Osteocyte (in vitro differentiated cells): ENCODE measurements at regions not wholly inside any gene's neighbourhood (a gene's known extent, or its start where the extent isn't known, plus 50 kb on each side); places are given as distances from the start of the nearest gene placed in this dataset.
"Not testable (repeated sequence)": the region's sequence is repeated elsewhere in the genome, so short reads cannot be mapped to it uniquely, and the experiment has no call there.

Source experiments
- DNase-seq: peaks from one replicate; pipeline ENCODE4 v3.0.0; 2021; ENCODE audit warnings: mixed read lengths; ENCODE audit not compliant: unreplicated experiment; ENCODE audit errors: extremely low spot score
- H3K27ac Mint-ChIP-seq: one replicate; pipeline ENCODE4 v1.8.0; 2021; ENCODE audit warnings: mild to moderate bottlenecking, mixed read lengths; ENCODE audit not compliant: unreplicated experiment
- H3K27me3 Mint-ChIP-seq: one replicate; pipeline ENCODE4 v1.8.0; 2021; ENCODE audit warnings: mixed read lengths; ENCODE audit not compliant: unreplicated experiment
- H3K36me3 Mint-ChIP-seq: one replicate; pipeline ENCODE4 v1.8.0; 2021; ENCODE audit warnings: mixed read lengths; ENCODE audit not compliant: unreplicated experiment
- H3K4me1 Mint-ChIP-seq: one replicate; pipeline ENCODE4 v1.8.0; 2021; ENCODE audit warnings: mixed read lengths; ENCODE audit not compliant: unreplicated experiment
- H3K4me3 Mint-ChIP-seq: one replicate; pipeline ENCODE4 v1.8.0; 2021; ENCODE audit warnings: mild to moderate bottlenecking, moderate library complexity, mixed read lengths; ENCODE audit not compliant: unreplicated experiment
- H3K9me3 Mint-ChIP-seq: one replicate; pipeline ENCODE4 v1.8.0; 2021; ENCODE audit warnings: mixed read lengths; ENCODE audit not compliant: unreplicated experiment
- TF ChIP-seq, protein P1 (sequence below): fragments of 200-600 bp; sonication (generic); IDR thresholded peaks from 2 replicates; pipeline ENCODE4 v1.5.0; 2021; ENCODE audit warnings: antibody characterized with exemption, mild to moderate bottlenecking, moderate library complexity

DNA sequence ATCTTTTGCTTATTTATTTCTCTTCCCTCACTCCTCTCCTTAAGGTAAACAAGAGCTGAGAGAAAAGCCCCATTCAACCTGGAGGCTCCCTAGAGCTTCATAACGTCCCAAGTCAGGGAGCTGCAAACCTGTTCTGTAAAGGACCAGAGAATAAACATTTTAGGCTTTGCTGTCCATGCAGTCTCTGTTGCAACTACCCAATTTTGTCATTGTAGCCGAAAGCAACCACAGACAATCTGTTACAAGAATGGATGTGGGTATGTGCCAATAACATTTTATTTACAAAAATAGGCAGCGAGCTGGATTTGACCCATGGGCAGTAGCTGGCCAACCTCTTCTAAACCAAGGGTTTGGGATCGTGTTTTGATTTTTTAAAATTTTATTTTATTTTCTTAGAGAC, 71.3 kb upstream of the TBL1X start:
- H3K9me3 Mint-ChIP-seq: peaks cover 6% of the 10 kb centered on the region
- no peak for DNase-seq
- H3K27ac Mint-ChIP-seq: no peak overlapping the region
- no peaks in the 10 kb centered on the region for H3K36me3 Mint-ChIP-seq
- H3K4me3 Mint-ChIP-seq: no peak overlapping the region
- no peaks in the 10 kb centered on the region for H3K27me3 Mint-ChIP-seq
- peaks cover 12% of the 10 kb centered on the region for H3K4me1 Mint-ChIP-seq
- TF ChIP-seq, protein P1, sequence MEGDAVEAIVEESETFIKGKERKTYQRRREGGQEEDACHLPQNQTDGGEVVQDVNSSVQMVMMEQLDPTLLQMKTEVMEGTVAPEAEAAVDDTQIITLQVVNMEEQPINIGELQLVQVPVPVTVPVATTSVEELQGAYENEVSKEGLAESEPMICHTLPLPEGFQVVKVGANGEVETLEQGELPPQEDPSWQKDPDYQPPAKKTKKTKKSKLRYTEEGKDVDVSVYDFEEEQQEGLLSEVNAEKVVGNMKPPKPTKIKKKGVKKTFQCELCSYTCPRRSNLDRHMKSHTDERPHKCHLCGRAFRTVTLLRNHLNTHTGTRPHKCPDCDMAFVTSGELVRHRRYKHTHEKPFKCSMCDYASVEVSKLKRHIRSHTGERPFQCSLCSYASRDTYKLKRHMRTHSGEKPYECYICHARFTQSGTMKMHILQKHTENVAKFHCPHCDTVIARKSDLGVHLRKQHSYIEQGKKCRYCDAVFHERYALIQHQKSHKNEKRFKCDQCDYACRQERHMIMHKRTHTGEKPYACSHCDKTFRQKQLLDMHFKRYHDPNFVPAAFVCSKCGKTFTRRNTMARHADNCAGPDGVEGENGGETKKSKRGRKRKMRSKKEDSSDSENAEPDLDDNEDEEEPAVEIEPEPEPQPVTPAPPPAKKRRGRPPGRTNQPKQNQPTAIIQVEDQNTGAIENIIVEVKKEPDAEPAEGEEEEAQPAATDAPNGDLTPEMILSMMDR: no peak

GRCh38 chrX:9394212-9394611, 70.6 kb upstream of the TBL1X start:
- TF ChIP-seq, protein P1: no peak
- Mint-ChIP-seq H3K4me3 (no peak overlapping the region), H3K36me3 (no peaks in the 10 kb centered on the region), H3K4me1 (peaks cover 12% of the 10 kb centered on the region), H3K27me3 (no peaks in the 10 kb centered on the region), H3K9me3 (peaks cover 6% of the 10 kb centered on the region), H3K27ac (no peak overlapping the region)
- no peak for DNase-seq

DNA sequence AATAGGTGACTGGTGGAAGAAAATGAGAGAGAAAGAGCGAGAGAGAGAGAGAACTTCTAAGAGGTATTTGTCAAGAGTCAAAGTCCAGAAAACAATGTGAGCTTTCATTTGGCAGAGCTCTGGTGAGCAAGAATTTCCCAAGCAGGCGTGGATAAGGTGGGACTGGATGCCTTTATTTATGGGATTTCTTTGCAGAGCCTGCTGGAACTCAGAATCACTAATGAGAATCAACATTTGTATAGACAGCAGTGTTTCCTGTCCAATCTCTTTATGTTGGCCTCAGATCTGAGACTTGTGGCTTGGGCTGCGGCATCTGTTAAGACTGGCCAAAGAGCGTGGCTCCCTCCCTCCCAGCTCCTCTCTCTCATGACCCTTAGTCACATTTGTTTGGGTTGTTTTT, 67.9 kb upstream of the TBL1X start:
- H3K4me1 Mint-ChIP-seq: peaks cover 12% of the 10 kb centered on the region
- no peak for DNase-seq
- H3K4me3 Mint-ChIP-seq: no peak overlapping the region
- no peaks in the 10 kb centered on the region for H3K9me3 Mint-ChIP-seq
- TF ChIP-seq, protein P1: no peak
- no peaks in the 10 kb centered on the region for H3K36me3 Mint-ChIP-seq
- H3K27me3 Mint-ChIP-seq: no peaks in the 10 kb centered on the region
- no peak overlapping the region for H3K27ac Mint-ChIP-seq

GRCh38 chrX:9401051-9401450, 63.8 kb upstream of the TBL1X start:
- no peak overlapping the region for H3K4me3 Mint-ChIP-seq
- no peaks in the 10 kb centered on the region for H3K9me3 Mint-ChIP-seq
- H3K36me3 Mint-ChIP-seq: no peaks in the 10 kb centered on the region
- no peaks in the 10 kb centered on the region for H3K27me3 Mint-ChIP-seq
- DNase-seq: no peak
- TF ChIP-seq, protein P1: no peak
- H3K4me1 Mint-ChIP-seq: peaks cover 9% of the 10 kb centered on the region
- no peak overlapping the region for H3K27ac Mint-ChIP-seq

DNA sequence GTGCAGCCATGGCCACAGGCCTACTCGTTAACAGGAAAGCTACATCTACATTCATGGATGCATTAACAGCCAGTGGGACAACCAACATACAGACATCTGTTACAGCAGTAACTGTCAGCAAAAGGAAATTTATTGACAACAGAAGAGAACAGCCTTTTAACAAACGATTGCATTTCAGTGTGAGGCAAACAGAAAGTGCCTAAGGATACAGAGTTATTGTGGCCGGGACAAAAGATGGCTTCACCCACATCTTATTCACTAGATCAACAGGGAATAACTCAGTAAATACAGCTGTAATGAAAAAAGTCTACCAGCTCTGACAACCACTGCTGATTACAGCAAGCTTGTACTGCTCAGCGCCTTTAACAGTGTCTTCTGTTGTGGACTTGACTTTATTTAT, 61.5 kb upstream of the TBL1X start:
- peaks cover 4% of the 10 kb centered on the region for H3K9me3 Mint-ChIP-seq

DNA sequence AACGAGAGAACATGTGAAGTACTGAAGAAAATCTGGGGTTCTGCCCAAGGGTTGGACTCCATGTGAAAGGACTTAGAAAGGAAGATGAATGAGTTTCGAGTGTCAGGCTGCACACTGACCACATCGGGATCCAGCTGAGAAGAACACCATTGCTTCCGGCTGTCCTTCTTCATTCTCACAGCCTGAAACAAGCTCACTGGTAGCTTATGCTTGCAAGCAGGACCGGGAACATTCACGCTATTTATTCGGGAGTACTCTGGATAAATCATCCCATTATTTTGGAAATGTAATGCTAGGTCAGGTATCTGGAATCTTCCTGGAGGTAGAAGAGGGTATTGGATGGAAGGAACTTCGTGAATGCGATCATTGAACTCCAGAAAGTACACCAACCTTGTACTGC, 59.2 kb upstream of the TBL1X start:
- not testable (repeated sequence) for H3K27ac Mint-ChIP-seq, H3K27me3 Mint-ChIP-seq, H3K4me3 Mint-ChIP-seq, H3K36me3 Mint-ChIP-seq, H3K4me1 Mint-ChIP-seq
- peaks cover 12% of the 10 kb centered on the region for H3K9me3 Mint-ChIP-seq
- DNase-seq: peak; percentile 94

More for the DNA sequence above, 61.5 kb upstream of the TBL1X start:
- H3K27me3 Mint-ChIP-seq: no peaks in the 10 kb centered on the region
- H3K4me1 Mint-ChIP-seq: no peaks in the 10 kb centered on the region
- no peaks in the 10 kb centered on the region for H3K36me3 Mint-ChIP-seq
- H3K4me3 Mint-ChIP-seq: no peak overlapping the region
- H3K27ac Mint-ChIP-seq: no peak overlapping the region
- TF ChIP-seq, protein P1: no peak
- DNase-seq: no peak

GRCh38 chrX:9410889-9411288, 54.0 kb upstream of the TBL1X start:
- peak; percentile 89 for DNase-seq
- not testable (repeated sequence) for H3K36me3 Mint-ChIP-seq, H3K27ac Mint-ChIP-seq, H3K27me3 Mint-ChIP-seq, H3K4me3 Mint-ChIP-seq, H3K4me1 Mint-ChIP-seq
- peaks cover 18% of the 10 kb centered on the region for H3K9me3 Mint-ChIP-seq

GRCh38 chrX:9411682-9412081, 53.2 kb upstream of the TBL1X start:
- DNase-seq: peak; percentile 89
- H3K27ac Mint-ChIP-seq, H3K27me3 Mint-ChIP-seq, H3K4me3 Mint-ChIP-seq, H3K4me1 Mint-ChIP-seq, H3K36me3 Mint-ChIP-seq: not testable (repeated sequence)
- H3K9me3 Mint-ChIP-seq: peaks cover 18% of the 10 kb centered on the region
